ENCODE measurements at regions not wholly inside any gene's neighbourhood (a gene's known extent, or its start where the extent isn't known, plus 50 kb on each side); places are given as distances from the start of the nearest gene placed in this dataset.

- TF ChIP-seq EZH2 (IDR thresholded peaks at IDR 0.05; ENCODE audit: insufficient read depth, low read length) (no peak), CTCF (IDR thresholded peaks at IDR 0.05; ENCODE audit: insufficient read depth, low read depth, low read length) (no peak)
Observed at GRCh38 chr1:58107943-58108342, 438.6 kb downstream of the OMA1 start.

Data from astrocyte (in vitro differentiated cells and primary cell).